Posterior vena cava (tissue), 2 donors: ENCODE measurements at regions not wholly inside any gene's neighbourhood (a gene's known extent, or its start where the extent isn't known, plus 50 kb on each side); places are given as distances from the start of the nearest gene placed in this dataset.
"Not testable (repeated sequence)": the region's sequence is repeated elsewhere in the genome, so short reads cannot be mapped to it uniquely, and the experiment has no call there.

ENCODE experiments used
- DNase-seq: peaks from one replicate; pipeline ENCODE4 v3.0.0-alpha.2; 2020; ENCODE audit warnings: low spot score
- intact Hi-C, 2 donors: fragments of 100-400 bp; cut with DNase I; formaldehyde crosslinking; loops; one replicate each; pipeline versions ENCODE4 v1.14.1 to v1.14.2; 2022 to 2023
- donor health status: DM: yes; HTN: yes; CAD: no.
- donor health status: DM: yes; HTN: yes; CAD: no.

DNA sequence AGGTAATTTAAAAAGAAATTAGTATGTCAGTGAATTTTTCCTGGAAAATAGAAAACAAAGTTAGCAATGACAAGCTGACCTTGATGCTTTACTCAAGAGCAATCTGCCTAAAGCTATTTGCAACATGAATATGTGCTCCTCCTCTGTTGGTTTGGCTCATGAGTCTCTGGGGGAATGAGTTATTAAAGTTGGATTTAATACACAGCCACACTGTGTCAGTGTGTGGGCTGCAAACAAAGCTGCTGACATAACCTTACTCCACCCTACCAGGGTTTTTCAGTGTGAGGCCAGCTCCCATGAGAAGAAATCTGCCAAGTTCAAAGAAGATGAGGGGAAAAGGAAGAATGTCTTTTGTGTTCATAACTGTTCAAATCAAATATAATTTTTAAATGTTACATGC, 280.5 kb downstream of the TLL1 start:
- intact Hi-C loops, result no loop called here
- DNase-seq, result no peak

DNA sequence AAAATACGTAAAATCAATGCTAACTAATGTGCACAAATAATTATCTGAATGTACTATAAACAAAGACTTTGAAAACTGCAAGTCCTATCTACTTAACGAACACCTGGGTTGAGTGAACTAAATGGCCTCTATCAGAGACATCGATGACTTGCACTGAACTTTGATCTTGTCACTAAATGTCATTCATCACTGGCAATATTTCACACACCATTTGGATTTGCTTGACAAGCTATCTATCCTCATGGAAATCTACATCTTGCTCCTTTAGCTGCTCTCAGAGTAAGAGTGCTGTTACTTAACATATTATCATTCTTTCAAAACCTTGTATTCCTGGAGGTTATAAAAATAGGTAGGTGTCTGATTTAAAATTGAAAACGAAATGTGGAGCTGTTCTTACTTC, 289.3 kb downstream of the TLL1 start:
- DNase-seq, result no peak
- intact Hi-C loops, result no loop called here

DNA sequence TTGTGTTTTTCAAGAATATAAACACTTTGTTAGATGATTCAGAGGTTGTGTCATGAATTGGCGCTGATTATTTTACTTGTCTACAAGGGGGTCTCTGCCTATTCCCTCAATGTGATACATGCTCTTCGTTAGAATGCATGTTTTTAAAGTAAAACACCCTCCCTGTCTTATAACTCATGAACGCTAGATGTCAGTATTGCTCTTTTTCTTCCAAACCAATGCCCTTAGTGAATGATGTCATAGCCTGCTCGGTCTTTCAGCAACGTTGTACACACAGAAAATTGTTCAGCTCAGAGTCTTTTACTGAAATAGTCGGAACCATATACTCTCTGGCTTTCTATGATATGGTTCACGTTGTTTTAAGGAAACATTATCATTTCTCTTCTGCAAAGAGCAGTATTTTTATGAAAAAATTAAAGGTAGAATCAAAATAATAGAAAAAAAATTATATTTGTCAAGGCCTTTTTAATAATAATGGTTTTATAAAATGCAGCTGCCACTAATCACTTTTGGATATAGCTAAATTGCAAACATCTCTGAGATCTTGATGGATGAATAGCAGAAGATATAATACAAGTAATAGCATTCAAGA, 292.9 kb downstream of the TLL1 start:
- intact Hi-C loops, result no loop called here
- DNase-seq, result no peak

DNA sequence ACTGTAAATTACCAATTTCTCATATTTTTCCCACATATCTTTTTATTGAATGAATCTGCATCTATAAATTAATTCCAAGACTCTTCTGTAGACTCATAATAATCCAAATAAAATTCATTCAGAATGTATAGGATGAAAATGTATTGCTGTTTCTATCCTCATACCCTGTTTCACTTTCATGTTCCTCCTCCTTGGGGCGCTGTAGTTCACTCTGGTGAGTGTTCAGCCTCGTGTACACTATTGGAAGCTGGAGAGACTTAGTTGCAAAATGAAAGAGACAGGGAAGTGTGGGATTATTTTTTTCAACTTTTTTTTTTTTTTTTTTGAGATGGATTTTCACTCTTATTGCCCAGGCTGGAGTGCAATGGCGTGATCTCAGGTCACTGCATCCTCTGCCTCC, 296.1 kb downstream of the TLL1 start:
- intact Hi-C loops, result no loop called here
- no peak for DNase-seq

DNA sequence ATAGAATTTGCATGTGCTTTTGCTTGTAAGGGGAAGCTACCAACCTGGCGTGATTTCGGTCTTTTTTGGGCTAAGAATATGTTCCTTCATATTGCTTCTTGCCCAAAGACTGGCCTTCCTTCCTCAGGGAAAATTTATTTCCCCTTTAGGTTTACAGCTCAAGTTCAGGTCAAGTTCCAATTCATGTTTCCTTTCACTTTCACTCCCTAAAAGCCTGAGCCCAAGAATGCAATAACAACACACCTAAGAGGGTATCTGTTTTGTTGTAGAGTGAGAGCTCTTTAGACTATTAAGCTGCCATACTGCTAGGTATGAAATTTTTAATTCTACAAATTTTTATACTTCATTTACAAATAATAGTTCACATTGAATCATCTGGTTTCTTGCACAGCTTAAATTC, 299.6 kb downstream of the TLL1 start:
- intact Hi-C loops, result no loop called here

DNA sequence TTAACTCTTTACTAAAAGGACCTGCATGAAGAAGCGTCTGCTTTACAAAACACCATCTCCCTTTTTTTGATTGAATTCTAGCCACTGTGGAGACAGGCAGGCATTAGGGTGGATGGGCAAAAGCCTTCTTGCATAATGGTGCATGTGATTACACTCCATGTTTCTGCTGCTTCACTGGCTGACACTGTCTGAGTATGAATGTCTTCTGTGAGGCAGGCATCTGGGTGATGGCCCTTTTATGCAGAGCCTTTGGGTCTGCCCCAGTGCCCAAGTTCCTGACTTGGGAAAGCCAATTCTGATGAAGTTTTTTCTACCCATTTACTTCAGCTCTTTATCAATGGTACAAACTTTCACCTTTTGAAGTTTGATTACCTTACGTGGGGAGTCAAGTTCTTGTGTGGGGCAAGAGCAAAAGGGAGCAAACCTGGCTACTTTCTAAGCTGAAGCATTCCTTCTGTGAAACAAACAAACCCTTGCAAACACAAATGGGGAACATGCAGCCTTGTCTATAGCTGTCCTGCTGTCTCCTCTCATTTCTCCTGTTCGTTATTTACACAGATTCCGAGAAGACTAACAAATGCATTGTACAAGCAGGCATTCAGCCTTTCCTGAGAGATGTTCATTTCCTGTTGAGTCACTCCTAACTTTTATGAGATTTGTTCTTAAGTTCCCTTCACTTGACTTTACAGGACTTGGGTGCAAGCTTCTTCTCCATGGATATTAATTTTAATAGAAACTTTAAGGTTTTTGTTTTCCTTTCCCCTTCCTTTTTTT, 301.9 kb downstream of the TLL1 start:
- intact Hi-C loops, result no loop called here
- no peak for DNase-seq

More for the DNA sequence above, 299.6 kb downstream of the TLL1 start:
- DNase-seq, result no peak

DNA sequence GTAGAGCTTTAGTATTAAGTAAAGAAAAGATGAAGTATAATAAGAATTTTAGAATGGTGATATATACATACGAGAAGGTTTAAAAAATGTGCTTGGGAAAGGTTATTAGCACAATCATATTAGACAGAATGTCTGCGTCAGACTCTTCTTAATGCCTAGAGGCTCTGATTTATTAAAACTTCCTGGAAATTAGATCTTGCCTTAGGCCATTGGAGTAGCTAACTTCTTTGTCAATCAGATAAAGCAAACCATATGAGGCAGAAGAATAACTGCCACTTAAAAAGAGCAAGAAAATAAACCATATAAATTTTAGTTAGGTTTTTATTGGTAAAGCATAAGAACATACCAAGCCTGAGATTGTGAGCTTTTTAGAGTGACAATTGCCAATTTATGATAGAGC, 309.1 kb downstream of the TLL1 start:
- intact Hi-C loops, result no loop called here
- DNase-seq, result no peak

DNA sequence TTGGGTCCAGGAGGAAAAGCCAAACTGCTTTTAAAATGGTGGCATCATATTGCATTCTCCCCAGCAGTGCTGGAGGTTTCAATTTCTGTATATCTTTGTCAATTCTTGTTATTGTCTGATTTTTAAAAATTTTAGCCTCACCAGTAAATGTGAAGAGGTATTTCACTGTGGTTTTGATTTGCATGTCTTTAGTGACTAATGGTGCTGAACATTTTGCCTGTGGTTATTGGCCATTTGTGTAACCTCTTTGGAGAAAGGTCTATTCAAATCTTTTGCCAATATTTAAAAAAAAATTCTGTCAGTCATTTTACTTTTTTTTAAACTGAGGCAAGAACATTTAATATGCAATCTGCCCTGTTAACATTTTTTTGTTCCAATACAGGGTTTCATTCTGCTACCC, 322.1 kb downstream of the TLL1 start:
- DNase-seq, result no peak
- intact Hi-C loops, result no loop called here

DNA sequence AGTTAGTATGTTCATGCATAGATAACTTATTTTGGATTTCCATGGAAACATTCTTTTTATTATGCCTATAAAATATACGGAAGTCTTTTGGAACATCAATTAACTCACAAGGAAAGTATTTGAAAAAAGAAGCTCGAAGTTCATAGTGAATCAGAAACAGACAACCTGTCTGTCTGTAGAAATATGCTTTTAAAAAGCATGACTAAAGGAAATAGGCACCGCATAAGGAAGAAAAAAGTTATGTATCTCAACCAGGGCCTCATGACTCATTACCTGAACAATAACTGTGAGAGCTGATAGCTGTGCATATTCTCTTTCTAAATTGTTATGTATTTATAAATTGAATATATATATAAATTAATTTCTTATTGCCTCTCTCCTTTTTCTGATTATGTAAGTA, 324.1 kb downstream of the TLL1 start:
- intact Hi-C loops, result no loop called here
- no peak for DNase-seq

DNA sequence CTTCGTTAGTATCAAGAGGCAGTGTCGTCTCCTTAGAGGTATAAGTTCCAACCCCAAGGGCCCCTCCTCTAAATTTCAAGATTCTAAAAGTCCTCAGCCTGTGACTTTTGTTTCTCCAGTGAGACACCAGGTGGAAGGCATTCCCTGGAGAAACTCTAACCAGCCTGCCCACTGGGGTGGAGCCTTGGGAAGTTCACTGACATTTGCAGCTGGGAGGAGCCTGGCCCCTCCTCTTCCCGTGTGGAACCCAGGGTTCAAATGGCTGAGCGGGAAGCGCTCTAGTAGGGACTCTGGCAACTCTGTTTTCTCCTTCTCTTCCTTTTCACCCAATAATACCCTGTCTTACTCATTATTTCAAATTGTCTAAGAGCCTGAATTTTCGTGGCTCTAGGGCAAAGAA, 325.0 kb downstream of the TLL1 start:
- intact Hi-C loops, result no loop called here

DNA sequence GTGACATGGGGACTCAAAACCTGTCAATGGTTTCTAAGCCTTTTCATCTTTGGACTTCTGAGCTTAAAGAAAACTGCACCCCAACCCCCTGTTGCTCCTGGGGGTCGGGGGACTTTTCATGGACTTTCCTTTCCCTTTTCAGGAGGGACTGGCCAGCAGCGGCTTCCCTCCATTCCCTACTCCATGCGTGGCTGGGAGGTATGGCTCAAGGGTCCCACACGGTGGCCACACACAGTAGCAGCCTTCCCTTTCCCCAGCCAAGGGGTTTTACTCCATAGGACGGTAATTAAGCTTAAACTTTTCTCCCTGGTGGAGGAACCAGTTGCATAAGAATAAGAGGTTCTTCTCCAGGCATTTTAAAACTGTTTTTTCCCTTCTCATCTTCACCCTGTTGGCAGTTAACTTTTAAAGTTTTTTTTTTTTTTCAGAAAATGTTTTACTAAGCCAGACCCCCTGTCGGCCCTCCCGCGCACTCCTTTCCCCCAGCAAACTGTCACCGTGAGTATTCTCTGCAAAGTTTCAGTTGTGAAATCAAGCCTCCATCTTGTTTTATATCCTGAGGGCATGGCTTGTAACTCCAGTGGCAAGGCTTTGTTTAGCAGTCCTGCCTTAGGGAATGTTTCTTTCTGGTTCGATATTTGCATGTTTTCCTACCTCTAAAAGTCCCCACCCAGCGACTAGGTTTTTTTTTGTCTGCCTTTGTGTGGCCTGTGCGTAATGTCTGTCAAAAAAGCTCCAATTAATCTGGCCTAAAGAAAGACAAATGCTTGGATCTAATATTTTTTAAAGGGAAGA, 325.7 kb downstream of the TLL1 start:
- intact Hi-C loops, result no loop called here
- no peak for DNase-seq

More for the DNA sequence above, 325.0 kb downstream of the TLL1 start:
- DNase-seq, result no peak

DNA sequence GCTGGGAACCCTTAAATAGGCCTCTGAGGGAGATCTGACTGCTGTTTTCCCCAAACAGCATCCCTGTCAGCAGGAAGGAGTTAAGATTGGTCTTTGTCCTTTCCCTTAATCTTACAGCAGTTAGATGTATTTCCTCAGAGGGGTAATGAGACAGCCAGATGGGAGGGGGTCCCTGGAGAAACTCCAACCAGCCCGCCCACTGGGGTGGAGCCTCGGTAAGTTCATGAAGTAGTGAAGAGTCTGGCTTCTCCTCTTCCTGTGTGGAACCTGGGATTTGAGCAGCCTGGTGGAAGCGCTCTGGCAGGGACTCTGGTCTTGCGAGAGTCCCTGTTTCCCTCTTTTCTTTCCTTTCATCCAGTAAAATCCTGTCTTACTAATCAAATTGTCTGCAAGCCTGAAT, 330.0 kb downstream of the TLL1 start:
- intact Hi-C loops, result no loop called here
- no peak for DNase-seq

DNA sequence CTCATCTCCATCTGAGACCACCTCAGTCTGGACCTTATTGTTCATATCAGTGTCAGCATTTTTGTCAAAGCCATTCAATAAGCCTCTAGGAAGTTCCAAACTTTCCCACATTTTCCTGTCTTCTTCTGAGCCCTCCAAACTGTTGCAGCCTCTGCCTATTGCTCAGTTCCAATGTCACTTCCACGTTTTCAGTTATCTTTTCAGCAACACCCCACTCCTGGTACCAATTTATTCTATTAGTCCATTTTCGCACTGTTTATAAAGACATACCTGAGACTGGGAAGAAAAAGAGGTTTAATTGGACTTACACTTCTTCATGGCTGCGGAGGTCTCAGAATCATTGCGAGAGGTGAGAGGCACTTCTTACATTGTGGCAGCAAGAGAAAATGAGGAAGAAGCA, 339.3 kb downstream of the TLL1 start:
- intact Hi-C loops, DNase-seq: not testable (repeated sequence)

DNA sequence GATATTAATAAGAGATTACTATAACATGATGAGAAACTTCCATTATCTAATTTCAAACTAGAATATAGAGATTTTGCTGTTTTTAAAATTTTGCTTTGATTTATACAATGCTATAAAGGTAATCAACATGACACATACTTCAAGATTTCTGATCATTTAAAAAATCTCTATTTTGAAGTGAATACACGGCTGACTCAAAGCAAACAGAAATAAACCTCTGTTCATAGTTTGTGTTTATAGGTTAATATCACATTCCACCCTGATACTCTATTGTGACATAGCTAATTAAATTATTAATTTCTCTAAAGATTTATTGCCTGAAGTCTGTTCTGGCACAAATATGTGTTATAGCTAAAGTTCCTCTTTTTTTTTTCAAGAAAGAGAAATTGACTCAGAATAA, 349.2 kb downstream of the TLL1 start:
- intact Hi-C loops, result no loop called here
- DNase-seq, result no peak

DNA sequence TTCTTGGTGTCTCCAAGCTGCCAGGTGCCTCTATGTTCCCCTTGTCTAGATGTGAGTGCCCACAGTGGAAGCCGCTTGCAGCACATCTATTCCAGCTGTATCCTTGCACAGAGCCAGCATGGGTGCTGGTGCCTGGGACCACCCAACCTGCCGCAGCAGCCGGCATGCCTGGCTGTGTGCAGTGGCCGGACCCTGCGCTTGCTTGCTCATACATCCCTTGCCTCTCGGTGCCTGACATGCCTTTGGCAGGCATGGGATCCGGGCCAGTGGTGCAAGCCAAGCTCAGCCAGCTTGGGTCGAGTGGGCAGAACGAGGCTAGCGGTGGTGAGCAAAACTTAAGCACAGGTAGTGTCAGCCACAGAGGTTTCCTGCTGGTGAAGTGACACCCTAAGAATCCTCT, 355.1 kb downstream of the TLL1 start:
- intact Hi-C loops, result no loop called here
- DNase-seq, result no peak

DNA sequence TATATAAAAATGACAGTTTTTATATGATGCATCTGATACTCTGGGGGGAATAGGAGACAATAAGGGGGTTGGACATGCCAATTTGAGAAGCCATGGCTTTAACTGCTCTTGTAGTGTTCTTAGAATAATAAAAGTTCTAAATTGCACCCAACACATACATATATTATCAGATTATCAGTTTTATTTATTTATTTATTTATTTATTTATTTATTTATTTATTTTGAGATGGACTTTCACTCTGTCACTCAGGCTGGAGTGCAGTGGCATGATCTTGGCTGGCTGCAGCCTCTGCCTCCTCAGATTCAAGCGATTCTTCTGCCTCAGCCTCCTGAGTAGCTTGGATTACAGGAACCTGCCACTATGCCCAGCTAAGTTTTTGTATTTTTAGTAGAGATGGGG, 356.8 kb downstream of the TLL1 start:
- intact Hi-C loops, result no loop called here
- DNase-seq, result no peak

DNA sequence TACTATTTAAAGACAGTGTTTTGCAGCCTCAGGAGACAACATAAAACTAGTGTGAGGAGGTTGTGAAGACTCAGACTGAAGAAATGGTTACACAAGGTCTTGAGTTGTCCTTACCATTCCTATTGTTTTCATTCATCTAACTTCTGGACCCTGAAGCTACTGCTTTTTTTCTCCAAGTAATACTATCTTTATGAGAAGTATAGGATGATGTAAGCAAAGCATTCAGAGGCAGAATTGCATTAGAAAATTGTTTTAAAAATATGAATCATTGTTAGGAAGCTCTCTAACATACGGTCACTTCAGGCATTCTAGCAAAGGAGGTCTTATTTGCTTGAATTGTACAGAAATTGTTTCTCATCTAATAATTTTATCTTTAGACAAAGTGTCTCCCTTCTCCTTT, 357.8 kb downstream of the TLL1 start:
- no peak for DNase-seq
- intact Hi-C loops, result no loop called here

DNA sequence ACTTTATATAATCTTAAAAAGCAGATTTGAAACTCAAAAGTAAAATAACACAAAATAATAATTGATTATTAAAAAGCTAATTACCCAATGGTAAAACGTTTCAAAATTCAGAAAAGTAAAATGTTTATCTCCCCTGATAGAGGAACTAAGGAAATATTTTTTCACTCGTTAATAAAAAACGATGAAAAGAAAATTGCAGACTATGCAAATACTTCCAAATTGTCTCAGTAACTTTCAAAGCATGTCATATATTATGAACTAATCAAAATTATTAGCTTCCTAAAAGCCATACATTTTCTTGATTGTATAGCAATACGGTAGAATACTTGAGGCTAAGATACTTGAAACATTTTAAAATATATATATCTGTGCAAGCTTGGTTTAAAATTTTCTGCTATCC, 366.3 kb downstream of the TLL1 start:
- no peak for DNase-seq
- intact Hi-C loops, result no loop called here

DNA sequence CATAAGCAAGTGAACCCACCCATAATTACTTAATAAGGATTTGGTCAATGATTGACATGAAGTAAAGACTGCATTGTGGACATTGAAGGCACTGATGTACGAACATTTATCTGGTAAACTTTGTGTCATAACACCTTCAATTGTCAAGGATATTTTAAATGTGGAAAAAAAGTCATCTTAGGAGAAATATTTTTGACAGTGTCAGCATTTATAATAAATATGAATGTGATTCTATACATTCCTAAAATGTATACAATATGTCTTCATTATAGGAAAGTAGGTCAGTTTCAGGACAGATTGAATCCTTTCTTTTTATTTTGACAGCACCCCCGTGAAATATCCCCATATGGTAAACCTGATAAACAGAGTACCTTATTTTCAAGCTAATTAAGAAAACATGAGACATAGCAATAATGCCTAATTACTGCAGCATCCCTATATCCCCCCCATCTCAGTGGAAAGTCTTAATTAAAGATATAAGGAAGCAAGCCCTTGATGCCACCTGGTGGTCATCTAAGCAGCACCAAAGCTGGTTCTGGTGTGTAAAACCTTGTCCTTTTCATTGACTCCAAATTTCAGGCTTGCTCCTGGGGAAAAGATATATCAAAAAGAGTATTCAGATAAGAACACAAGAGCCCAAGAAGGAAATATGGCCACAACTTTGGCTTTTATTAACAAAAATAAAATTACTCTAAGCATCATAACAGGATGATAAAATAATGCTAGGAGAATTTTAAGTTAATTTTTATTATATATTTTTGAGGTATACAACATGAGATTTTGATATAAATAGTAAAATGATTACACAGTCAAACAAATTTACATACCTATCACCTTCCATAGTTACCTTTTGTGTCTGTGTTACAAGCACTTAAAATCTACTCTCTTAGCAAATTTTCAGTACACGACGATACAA, 379.7 kb downstream of the TLL1 start:
- intact Hi-C loops, result no loop called here

DNA sequence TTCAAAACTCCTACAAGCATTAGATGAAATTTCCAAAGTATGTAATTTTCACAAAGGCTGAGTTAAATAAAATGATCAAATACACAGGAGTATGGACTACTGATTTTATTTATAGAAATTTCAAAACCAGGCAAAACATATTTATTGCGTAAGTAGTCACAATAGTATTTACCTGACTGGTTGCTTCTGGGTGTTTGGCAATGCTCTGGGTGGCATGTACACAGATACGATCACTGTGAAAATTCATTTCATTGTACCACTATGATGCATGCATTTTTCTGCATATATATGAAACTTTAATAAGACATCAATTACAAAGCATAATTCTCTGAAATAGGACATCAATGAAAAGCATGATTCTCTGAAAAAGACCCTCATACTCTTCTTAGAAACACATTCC, 384.2 kb downstream of the TLL1 start:
- intact Hi-C loops, result no loop called here
- no peak for DNase-seq

More for the DNA sequence above, 379.7 kb downstream of the TLL1 start:
- DNase-seq, result no peak
